ENCODE measurements at regions not wholly inside any gene's neighbourhood (a gene's known extent, or its start where the extent isn't known, plus 50 kb on each side); places are given as distances from the start of the nearest gene placed in this dataset.

DNA sequence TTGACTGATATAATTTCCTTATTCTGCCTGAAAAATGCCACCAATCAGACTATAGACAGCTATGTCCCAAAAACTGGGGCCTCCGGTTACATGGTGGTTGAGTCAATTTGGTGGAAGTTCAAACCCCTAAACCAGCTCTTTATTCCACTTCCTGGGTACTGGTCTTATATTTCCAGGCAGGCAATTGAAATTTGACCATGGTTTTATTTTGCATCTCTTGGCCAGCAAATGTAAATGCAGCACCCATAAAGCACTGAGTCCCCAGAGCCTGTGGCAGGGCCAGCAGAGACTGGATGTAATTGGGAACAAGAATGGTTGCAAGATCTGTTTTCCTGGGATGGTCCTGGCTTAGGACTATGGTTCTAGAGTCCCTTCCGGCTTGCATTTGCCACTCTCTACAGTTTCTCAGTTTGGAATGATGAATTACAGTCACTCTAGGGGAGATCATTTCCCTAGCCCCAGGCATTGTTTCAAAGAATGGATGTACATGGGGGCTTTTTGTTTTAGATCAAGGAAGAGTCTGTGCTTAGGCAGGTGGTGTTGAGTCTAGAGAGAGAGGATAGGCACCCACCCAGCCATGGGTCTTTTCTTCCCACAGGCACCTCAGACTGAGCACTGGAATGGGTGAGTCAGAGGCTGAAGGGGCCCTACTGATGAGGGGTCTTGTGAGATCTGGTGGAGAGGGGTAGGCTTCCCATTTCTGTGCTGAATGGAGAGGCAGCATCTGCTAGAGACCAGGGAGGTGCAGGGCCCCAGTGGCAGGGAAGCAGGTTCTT, 108.4 kb upstream of the CDC42EP3 start:
- TF ChIP-seq, protein P1, sequence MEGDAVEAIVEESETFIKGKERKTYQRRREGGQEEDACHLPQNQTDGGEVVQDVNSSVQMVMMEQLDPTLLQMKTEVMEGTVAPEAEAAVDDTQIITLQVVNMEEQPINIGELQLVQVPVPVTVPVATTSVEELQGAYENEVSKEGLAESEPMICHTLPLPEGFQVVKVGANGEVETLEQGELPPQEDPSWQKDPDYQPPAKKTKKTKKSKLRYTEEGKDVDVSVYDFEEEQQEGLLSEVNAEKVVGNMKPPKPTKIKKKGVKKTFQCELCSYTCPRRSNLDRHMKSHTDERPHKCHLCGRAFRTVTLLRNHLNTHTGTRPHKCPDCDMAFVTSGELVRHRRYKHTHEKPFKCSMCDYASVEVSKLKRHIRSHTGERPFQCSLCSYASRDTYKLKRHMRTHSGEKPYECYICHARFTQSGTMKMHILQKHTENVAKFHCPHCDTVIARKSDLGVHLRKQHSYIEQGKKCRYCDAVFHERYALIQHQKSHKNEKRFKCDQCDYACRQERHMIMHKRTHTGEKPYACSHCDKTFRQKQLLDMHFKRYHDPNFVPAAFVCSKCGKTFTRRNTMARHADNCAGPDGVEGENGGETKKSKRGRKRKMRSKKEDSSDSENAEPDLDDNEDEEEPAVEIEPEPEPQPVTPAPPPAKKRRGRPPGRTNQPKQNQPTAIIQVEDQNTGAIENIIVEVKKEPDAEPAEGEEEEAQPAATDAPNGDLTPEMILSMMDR (IDR thresholded peaks at IDR 0.05): no peak
- no peak for TF ChIP-seq POLR2A (IDR thresholded peaks at IDR 0.05)
